HG02763 (cell line): ENCODE measurements at regions not wholly inside any gene's neighbourhood (a gene's known extent, or its start where the extent isn't known, plus 50 kb on each side); places are given as distances from the start of the nearest gene placed in this dataset.
A peak's percentile ranks its signal among the peaks of the same experiment; 100 is the strongest.
"Not testable (repeated sequence)": the region's sequence is repeated elsewhere in the genome, so short reads cannot be mapped to it uniquely, and the experiment has no call there.

Experiments
- ATAC-seq: cut with Tn5 transposase; IDR thresholded peaks from one replicate; pipeline ENCODE4 v1.9.1; 2021; ENCODE audit warnings: mild to moderate bottlenecking, moderate library complexity; ENCODE audit not compliant: unreplicated experiment

DNA sequence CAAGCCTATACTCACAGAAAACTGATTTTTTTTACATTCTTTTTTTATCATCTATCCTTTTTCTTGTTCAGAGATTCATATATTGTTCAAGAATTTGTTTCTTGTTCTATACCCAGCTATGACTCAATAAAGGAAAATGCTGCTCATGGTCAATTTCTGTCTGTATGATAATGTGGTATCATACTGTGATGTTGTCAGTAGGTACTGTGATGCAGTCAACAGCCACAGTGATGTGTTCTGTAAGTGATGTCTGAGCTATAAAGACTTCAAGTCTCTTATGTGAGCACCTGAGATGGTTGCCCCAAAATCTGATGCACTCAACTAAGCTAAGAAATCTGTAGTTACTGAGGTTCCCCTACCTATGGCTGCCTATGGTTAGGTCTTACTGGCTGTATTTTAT, 294.2 kb upstream of the GRIN3A start:
- no peak for ATAC-seq

DNA sequence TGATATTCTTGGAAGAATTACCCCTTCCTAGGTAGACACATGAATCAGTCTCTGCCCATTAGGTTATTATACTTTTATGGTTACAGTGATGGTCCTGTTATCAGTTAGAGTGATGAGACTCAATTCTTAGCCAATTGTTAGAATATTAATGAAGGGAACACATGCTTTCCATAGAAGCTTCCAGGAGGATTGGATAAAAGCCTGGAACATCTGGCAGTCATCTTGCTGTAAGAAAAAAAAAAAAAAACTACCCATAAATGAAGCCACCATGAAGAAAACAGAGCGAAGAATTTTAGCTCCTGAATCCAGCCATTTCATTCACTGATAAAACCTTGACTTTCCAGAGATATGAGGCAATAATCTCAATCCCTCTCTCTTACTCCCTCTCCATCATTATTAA, 262.5 kb upstream of the GRIN3A start:
- no peak for ATAC-seq

DNA sequence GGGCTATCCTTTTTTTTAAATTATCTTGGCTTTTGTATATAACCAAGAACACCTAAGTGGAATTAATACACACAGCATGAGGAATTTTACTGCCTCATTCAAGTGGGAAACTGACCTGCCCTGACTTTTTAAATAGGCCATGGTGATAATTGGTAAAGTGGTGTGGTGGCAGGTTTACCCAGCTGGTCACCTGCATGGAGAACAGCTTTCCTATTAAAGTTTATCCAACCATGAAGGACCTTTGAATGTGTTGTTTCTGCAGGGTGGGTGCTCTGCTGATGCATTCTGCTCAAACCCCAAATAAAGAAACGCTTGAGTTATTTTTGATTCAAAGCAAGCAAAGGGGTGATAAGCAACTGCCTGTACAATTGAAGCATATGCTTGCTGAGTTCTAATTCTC, 261.0 kb upstream of the GRIN3A start:
- no peak for ATAC-seq

DNA sequence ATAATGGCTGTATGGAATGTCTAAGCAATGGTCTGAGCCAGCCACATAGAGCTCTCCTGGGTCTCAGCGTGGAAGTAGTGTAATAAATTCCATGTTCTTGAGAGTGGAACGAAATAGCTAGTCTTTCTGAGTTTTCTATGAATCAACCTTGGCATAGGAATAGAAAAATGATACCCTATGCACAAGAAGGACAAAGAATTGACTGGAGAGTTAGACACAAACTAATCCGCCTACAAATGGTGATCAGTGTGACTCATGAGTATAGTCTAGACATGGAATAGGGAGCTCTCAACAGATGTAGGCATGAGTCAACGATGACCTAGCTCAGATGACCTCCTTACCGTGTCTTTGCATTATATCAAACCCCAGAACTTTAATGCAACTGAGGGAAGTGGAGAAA, 256.8 kb upstream of the GRIN3A start:
- ATAC-seq = no peak

DNA sequence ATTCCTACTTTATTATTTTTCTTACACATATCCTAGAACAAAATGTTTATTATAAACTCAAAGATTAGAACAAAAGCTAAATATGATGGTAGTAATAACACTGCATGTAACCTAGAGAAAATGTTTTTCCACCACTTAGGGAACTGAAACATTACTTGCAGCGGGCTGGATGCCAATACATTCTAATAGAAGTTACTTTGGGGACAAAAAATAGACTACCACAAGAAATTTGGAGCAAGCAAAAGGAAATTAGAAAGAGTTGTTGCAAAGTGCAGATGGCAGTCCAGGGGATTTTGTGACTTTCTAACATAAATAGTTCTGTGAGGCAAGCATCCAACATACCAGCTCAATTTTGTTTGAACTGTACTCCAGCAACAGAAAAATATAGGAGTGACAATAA, 255.3 kb upstream of the GRIN3A start:
- no peak for ATAC-seq

DNA sequence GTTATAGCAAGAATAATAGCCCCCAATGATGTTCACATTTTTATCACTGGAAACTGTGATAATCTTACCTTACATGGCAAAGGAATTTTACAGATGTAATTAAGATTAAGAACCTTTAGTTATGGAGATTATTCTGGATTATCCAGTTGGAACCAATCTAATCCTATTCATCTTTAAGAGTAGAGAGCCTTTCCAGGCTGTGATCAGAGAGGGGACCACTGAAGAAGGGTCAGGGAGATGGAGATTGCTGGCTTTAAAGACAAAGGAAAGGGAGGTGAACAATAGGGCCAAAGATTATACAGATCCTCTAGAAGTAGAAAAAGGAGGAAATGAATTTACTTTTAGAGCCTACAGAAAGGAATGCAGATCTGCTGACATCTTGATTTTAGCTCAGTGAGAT, 253.5 kb upstream of the GRIN3A start:
- no peak for ATAC-seq

DNA sequence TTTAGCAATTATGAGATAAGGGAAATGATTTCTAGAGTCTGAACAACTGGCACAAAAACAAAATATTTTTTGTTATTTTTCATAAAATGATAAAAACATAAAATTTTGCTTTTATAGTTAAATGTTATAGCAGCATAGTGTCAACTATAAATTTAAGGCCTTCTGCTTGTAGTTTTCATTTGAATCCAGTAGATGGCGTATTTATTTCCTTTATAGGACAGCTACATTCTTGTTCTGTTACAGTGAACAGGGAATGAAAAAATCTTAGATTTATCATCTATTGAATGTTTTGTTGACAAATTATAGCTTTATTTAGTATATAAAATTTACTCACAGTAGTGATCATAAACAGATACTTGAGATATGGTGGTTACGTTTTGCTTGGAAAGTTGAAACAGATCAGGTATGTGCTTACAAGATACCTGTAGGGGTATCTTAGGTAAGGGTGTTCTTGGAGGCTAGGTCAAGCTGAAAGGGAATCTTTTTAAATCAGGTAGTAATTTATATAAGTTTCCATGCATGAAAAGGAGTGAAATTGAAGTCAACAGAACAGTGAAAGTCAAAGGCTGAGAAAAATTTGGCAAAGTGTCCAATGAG, 239.3 kb upstream of the GRIN3A start:
- peak; percentile 79 for ATAC-seq

DNA sequence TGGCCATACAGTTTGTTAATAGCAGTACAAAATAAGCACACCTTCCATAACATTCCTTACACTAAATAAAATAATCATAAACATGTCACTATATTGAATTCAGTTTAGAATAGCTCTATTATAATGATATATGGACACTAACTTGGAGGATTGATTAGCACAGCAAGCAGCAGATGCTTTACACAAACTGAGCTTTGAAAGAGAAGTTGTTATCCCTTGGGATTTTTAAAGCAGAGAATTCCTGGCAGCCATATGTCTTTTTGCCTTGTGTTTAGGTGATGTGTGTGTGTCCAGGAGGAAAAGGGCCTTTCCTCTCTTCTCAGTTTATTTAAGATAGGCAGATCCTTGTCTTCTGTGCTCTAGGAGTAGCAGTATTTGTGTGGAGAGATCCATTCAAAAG, 232.2 kb upstream of the GRIN3A start:
- ATAC-seq = no peak

DNA sequence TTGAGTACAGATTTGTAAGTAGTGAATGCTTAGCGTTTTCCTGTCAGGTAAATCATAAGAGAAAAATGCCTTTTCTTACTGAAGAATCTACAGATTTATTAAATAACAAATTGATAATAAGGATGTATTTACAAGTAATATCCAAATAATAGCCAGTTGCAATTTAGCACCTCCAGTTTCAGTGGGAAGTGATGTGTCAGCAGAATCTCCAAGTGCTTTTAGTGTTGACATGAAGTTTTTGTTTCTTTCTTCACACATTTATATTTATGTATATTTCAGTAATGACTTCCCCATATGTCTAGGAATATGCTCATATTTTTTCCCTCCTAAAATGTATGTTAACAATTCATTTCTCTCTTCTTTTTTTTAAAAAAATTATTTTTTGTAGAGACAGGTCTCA, 229.9 kb upstream of the GRIN3A start:
- no peak for ATAC-seq

DNA sequence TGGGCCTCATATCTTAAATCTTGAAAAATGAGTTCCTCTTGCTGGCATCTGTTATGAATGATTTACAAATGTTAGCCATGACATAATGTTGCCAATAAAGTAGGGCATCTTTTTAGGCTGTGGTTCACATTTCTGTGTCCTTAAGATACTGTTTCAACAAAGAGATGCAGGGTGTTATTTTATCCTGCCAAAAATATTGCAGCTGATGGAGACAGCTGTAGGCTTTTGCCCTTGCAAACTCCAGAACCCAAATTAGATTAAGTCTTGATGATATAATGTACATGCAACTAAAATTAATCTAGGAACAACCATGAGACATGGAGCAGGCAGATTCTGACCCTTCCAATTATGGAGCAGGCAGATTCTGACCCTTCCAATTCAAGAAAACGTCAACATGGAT, 228.2 kb upstream of the GRIN3A start:
- no peak for ATAC-seq

DNA sequence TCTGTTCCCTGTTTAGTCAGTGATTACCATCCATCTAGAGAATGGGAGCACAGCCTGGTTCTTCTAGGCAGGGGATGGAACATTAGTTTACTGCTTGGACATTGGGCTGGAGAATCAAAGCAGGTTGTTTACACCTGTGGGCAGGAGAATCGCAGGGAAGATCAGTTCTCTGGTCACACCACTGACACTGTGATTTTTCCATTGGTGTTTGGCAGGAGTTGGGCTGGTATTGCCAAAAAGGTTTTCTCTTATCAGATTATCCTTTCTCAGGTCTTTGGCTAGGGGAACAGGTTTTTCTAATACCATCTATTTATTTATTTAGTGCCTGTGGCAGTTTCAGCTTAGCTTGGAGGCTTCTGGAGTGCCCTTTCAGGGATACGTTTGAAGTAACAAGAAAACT, 219.3 kb upstream of the GRIN3A start:
- no peak for ATAC-seq

DNA sequence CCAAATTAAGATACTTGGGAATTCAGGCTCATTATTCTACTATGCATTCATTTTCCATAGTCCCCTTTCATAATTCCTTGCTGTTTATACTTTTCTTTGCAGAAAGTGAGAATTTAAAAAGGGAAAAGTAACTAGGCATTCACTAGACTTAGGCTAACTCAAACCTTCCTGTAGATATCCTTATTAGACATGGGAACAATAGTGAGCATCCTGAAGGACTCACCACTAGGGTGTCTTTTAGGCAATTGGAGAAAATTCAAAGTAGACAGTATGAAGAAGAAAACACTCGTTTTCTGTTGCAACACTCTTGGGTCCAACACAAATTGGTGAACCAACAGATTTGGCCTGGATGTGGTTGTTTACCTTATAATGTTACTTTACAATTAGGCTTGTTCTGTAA, 213.2 kb upstream of the GRIN3A start:
- ATAC-seq = no peak

DNA sequence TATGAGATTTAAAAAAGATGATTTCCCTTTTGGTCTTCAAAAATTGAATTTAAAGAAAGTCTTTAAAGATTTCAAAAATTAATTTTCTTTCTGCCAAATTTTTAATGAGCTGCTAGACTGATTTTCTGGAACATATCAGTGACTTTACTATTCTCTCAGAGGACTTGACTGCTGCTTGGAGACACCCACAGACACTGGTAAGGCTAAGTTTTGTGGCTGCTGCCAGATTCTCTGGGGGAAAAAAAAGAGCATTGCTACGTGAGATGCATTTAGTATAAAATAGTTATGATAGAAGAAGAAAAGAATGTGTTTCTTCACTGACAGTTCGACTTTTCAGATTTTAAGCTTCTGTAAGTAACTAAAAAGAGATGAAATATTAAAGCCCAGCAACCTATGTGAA, 193.3 kb upstream of the GRIN3A start:
- no peak for ATAC-seq

DNA sequence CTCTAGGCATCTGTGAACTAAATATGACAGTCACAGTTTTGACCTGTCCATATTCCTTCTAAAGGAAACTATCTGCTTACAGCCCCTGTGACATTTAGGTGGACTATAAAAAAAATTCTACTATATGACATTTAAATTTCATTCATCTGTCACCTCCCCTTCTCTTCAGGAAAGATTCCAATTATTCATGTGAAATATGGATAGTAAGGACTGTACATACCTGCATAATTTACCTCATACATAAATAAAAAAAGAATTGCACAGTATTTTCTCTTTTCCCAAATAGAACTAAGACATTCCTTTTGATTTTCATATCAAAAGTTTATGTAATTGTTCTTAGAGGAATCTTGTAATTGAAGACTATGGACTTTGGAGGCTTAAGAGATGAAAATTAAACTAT, 192.3 kb upstream of the GRIN3A start:
- ATAC-seq = no peak

DNA sequence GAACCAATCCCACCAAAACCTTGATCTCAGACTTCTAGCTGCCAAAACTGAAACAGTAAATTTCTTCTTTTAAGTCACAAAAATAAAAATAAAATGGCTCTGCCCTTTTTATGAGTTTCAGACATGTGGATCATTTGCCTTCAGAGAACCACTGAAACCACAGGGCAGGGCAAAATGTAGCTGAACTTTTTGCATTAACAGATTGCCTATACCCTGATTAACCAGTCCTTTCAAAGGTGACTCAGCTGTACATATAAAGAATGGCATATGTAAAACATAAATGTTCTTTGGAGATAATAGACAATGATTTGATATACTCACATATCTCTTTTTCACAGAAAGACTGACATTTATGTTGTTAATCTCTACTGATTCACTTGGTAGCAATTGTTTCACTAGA, 187.1 kb upstream of the GRIN3A start:
- ATAC-seq = no peak

DNA sequence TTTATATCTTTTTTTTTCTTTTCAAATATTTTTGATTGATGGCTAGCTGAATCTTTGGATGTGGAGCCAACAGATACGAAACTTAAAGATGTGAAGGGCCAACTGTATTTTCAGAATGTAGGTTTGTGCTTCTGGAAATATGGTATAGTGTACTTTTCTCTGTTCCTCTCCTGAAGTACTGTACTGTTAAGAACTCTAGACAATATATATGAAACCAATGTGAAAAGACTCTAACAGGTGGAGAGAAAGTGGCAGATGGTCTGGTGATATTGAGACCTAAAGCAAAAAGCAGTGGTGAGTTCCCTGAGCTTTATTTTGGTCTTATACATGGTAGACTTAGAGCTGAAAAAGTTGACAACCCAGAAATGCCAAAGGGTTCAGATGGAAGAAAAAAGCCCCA, 185.0 kb upstream of the GRIN3A start:
- no peak for ATAC-seq

DNA sequence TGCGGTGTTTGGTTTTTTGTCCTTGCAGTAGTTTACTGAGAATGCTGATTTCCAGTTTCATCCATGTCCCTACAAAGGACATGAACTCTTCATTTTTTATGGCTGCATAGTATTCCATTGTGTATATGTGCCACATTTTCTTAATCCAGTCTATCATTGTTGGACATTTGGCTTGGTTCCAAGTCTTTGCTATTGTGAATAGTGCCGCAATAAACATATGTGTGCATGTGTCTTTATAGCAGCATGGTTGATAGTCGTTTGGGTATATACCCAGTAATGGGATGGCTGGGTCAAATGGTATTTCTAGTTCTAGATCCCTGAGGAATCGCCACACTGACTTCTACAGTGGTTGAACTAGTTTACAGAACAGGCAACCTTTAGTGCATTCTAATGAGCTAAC, 178.5 kb upstream of the GRIN3A start:
- not testable (repeated sequence) for ATAC-seq

DNA sequence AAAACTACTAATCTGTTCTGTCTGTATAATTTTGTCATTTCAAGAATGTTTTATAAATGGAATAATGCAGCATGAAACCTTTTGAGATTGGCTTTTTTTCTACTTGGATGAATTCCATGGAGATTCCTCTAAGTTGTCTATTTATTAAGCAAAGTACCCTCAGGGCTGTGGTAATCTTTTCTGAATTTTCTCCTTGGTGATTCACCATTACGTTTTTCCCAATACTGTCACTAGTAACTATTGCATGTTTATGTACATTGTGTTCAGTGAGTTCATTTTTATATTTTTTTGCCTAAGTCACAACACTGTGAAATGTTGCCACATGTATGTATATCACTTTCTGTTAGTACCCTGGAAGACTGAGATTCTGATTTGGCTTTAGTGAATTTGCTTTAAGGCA, 177.0 kb upstream of the GRIN3A start:
- no peak for ATAC-seq

DNA sequence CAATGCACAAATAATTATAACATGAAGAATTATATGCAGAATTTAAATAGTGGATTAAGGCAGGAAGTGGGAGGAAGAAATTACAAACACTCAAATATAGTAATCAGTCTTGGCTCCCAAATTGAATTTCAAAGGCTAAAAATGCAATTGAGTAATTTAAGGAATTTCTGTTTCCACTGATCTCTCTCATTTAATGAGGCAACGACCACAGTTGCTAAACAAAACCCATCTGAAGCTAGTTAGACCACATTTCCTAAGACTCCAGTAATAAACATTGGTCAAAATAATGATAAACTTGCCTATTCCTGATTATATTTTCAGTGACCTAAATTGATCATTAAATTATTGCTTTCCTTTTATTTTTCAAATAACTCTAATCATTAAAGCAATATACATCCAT, 174.3 kb upstream of the GRIN3A start:
- no peak for ATAC-seq

DNA sequence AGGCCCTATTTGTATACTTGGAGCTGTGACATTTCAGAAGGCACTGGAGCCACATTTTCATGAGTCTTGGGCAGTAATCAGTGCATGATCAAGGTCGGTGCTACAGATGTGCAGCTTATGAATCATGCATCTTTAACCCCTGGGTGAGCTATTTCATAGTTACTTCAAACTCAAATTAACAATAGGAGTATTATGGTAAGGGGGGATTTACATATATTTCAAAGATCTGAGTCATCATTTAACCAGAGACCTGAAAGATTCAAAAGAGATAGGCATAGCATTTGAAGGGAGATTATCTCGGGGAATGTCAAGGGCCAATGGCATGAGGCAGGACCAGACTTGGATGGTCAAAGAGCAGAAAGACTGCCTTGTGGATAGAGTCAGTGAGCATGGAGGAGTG, 169.0 kb upstream of the GRIN3A start:
- no peak for ATAC-seq

DNA sequence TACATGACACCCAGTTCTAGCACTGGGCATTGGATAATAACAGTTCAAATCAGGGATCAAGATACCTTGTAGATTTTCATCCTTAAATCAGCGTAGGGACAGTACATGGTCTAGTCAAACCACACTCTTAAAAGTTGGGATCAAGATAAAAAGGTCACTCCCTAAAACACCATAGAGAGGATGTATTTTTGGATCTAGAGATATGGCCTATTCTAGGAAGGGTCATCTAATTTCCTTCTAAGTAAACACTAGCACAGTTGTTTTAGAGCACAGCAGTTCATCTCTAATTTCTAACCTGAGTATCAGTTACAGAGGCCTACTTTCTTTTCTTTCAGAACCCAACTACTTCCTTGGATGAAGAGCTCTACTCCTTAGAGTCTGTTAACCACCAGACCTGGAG, 166.4 kb upstream of the GRIN3A start:
- ATAC-seq = no peak

DNA sequence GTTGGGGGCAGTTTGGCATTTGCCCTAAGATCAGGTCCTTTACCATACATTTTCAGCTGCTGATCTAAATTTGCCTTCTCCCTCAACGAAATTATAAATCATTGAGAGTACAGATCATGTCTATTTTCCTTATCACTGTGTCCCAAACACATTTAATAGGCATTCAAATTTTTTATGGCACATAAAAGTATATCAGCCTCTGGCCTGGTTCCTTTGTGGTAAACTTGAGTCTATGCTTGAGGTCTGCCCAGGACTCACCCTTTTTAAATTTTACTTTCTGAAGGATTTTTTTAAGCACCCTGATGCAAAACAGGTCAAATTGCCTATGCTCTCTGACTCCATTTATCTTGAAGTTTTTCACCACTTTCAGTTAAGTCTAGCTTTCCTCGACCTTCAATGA, 163.6 kb upstream of the GRIN3A start:
- ATAC-seq = no peak

DNA sequence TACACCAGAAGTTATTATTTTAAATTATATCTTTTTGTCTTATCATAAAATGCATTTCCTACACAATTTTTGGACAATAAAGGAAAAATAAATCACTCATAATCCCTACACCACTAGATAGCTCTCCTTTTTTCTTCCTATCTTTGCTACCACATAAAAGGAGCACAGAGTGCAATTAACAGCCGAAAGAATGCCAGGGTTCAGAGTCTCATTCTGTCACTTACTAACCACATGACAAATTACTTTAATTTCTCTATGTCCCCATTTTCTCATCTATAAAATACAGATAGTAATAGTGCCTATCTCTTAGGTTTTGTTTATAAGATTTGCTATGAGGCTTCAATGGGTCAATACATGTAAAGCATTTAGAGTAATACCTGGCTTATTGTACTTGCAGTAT, 158.7 kb upstream of the GRIN3A start:
- no peak for ATAC-seq
